GM18520 (cell line): ENCODE measurements at regions not wholly inside any gene's neighbourhood (a gene's known extent, or its start where the extent isn't known, plus 50 kb on each side); places are given as distances from the start of the nearest gene placed in this dataset.
"Not testable (repeated sequence)": the region's sequence is repeated elsewhere in the genome, so short reads cannot be mapped to it uniquely, and the experiment has no call there.

Experiments
- ATAC-seq: cut with Tn5 transposase; IDR thresholded peaks from one replicate; pipeline ENCODE4 v1.9.1; 2021; ENCODE audit not compliant: unreplicated experiment

DNA sequence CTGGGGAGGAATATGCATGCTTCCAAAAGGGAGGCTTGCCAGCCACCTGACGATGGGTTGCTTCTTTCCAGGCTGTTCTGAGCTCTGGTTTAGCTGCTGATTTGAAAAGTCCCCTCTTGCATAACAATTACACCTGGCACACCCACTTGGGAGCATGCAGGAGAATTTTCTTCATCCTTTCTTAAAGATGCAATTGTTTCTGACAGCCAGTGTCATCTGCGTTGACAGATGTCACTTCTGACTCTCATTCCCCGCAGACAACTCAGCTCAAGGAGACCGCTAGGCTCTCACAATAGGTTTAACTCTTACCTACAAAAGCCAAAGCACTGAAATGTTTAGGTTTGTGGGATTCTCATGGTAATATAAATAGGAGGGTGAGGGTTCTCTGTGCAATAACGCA lies 185.6 kb upstream of the SYNPR start:
- no peak for ATAC-seq

DNA sequence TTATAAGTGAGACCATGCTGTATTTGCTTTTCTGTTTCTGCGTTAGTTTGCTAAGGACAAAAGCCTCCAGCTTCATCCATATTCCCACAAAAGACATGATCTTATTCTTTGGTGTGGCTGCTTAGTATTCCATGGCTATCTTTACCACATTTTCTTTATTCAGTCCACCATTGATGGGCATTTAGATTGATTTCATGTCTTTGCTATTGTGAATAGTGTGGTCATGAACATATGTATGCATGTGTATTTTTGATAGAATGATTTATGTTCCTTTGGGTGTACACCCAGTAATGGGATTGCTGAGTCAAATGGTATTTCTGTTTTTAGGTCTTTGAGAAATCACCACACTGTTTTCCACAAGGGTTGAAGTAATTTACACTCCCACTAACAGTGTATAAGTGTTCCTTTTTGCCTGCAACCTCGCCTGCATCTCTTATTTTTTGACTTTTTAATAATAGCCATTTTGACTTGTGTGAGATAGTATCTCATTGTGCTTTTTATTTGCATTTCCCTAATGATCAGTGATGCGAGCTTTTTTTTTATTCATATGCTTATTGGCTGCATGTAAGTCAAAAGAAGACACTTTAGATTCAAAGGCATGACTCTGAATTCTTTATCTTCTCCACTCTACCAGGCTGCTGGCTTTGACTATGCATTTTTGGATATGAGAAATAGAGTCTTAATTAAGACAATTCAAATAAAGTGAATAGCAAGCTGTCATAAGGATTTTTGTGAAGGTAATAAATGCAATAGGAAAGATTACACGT lies 183.3 kb upstream of the SYNPR start:
- ATAC-seq, result no peak

DNA sequence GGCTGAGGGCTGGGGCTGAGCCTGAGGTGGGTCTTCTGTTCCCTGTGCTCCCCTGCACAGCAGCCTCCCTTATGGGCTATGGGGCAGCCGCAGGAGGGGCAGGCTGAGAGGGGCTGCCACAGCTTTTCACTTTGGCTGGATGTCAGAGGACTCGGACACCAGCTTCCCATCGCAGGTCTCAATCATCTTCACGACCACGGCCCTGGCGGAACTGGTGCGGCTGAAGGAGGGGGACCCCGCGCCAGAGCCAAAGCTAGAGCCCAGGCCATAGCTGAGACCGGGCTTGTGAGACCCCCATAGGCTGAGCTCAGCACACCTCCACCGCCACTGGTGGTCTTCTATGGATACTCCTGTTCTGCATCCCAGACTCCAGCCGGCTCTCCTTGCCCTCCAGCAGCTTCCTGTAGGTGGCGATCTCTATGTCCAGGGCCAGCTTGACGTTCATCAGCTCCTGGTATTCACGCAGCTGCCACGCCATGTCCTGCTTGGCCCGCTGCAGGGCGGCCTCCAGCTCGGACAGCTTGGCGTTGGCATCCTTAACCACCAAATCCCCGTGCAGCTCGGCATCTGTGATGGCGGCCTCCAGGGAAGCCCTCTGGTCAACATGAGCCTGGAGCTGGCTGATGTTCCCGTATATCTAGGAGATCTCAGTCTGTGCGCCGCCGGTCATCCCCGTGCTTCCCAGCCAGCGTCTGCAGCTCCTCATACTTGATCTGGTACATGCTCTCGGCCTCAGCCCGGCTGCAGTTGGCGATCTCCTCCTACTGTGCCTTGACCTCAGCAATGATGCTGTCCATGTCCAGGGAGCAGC lies 181.7 kb upstream of the SYNPR start:
- ATAC-seq, result no peak

DNA sequence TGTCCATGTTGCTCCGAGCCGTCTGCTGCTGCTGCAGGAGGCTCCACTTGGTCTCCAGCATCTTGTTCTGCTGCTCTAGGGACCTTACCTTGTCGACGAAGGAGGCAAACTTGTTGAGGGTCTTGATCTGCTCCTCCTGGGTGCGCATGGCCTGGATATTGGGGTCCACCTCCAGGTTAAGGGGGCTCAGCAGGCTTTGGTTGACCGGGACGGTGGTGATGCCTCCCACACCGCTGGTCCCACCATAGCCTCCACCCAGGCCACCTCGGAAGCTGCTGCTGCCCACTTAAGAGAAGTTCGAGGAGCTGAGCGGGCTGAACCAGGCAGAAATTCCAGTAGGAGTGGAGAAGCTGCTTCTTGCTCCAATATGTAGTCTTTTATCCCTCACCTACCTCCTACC lies 180.7 kb upstream of the SYNPR start:
- no peak for ATAC-seq

DNA sequence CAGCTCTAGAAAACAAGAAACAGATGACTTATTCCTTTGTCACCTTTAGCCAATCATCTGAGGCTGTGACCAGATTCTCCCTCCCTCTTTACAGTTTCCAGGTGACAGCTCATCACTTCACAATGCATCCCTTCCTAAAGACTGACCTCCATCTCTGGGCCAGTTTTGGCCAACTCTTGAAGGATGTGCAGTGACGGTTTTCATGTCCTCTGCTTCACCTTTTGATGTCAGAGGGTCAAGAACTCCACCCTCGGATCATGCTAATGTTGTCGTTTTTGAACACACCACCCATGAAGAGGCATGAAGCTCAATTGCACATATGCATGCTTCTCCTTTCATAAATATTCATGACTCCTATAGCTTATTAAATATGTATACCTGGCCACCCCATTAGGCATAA lies 161.2 kb upstream of the SYNPR start:
- no peak for ATAC-seq

DNA sequence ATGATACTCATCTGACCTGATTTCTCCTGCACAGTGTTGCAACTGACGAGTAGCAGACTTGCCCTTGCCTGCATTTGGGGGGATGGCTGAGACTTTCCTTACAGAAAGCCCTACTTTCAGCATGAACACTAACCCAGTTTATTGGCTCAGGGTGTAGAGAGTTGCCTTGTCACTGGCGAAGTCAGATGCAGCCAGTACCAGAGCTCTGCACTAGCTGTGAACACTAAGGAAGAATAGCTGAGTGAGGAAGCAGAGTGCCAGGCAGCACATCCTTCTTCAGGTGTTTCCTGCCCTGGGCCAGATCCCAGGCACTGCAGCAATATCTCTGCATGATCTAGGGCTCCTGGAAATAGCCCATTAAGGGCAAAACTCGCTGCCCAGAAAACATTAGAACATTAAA lies 154.0 kb upstream of the SYNPR start:
- ATAC-seq, result no peak

DNA sequence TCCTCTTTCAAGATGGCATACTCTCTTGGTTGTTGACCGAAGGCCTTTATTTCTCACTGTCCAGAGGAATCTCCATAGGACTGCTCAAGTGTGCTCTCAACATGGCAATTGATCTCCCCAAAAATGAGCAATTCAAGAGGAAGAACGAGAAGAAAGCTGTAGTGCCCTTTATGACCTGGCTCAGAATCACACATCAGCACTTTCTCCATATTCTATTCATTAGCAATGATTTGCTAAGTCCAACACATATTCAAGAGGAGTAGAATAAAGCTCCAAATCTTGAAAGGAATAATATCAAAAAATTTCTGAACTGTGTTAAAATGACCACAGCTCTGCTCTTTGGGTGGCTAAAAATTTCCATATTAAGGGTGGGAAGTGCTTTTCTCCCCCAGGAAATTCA lies 151.6 kb upstream of the SYNPR start:
- no peak for ATAC-seq

DNA sequence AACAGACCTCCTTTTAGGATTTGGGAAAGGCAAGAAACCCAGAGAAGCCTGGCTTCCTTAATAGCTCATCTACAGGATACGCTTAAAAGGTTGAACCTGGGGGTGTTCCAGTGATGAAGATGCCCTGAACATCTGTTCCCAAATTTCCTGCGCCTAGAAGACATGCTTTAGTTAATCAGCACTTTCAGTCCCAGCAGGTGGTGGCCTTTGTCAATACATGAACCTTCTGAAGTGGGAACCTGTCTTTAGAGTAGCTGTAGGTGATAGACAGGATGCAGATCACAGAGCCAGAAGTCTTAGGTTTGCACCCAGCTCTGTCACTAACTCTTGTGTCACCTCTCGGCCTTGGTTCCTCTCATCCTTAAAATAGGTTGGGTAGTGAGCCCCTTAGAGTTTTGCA lies 149.7 kb upstream of the SYNPR start:
- no peak for ATAC-seq

DNA sequence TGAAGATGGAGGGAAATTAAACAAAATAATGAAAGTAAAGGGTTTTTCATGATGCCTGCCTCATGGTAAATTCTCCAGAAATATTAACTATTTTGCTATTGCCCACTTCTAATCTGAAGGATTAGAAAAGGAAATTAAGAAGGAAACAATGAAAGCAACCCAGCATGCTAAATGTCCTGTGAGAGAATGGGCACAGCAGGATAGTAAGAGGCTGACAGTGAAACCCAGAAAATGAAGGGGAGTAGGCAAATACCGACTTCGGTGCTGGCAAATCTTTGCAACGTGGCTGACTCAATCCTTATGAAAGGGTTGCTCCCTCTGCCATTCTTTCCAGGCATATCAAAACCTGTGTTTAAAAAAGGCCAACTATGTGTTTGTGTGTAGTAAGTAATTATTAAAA lies 147.5 kb upstream of the SYNPR start:
- no peak for ATAC-seq

DNA sequence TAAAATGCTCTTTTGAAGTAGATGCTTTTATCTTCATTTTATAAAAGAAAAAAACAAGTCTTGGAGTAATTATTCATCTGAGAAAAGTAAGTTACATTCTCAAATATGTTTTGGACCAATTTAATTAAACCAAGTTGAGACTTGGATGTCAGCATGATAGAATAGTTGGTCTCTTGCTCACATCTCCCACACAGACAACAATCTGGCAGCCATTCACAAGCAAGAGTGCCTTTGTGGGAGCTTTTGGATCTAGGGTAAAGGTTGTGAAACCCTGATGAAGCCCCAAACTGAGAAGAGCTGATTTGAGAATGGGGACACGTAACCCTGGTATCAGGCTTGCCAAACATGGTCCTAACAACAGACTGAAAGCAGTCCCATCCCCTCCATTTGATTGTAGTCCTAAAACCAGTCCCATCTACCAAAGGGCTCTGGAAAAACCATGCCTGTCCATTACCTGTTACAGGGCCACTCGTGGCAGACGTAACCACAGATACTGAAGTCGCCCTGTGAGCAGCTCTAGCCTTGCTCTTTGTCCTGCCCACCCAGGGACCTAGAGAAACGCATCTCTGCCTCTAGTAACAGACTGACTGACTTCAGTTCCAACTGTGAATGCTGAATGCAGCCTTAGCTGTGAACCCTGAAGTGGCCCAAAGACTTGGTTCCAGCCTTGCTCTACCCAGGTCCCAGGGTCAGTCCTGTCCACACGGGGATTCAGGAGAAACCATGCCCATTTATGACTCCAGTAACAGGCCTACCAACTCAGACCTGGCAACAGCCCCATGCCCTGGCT lies 145.5 kb upstream of the SYNPR start:
- no peak for ATAC-seq

DNA sequence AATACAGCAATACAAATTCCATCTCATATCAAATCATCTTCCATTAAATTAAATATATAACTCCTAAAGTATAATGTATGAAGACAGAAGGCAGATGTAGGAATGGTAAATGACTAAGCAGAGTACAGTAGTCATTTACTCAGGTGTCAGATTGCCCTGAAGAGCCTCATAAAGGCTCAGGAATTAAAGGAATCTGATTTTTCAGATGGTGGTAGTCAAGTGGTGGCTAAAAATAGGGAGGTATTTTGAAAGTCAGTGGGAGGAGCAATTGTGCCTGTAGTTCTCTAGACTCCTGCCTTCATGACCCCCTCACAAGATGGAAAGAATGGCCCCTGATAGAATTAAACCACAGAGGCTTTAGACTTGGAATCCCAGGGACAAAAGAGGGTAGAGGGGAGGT lies 142.7 kb upstream of the SYNPR start:
- ATAC-seq, result no peak

DNA sequence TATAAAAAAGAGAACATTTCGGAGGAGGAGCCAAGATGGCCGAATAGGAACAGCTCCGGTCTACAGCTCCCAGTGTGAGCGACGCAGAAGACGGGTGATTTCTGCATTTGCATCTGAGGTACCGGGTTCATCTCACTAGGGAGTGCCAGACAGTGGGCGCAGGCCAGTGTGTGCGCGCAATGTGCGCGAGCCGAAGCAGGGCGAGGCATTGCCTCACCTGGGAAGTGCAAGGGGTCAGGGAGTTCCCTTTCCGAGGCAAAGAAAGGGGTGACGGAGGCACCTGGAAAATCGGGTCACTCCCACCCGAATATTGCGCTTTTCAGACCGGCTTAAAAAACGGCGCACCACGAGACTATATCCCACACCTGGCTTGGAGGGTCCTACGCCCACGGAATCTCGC lies 141.9 kb upstream of the SYNPR start:
- ATAC-seq, result not testable (repeated sequence)

DNA sequence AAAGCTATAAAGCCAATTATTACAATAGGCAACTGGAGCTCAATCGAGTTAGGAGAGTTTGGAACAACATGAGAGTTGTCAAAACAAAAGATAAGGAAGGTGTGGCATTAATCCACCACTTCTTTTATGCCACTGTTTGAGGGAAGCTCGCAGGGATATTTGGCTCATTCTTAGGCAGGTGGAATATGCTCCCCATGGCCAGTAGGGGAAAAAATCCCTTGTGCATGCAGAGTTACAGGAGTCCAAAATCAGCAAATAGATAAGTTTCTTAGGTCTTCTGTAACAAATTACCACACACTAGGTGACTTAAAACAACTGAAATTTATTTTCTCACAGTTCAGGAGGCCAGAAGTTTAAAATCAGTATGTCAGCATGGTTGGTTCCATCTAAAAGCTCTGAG lies 135.4 kb upstream of the SYNPR start:
- no peak for ATAC-seq

DNA sequence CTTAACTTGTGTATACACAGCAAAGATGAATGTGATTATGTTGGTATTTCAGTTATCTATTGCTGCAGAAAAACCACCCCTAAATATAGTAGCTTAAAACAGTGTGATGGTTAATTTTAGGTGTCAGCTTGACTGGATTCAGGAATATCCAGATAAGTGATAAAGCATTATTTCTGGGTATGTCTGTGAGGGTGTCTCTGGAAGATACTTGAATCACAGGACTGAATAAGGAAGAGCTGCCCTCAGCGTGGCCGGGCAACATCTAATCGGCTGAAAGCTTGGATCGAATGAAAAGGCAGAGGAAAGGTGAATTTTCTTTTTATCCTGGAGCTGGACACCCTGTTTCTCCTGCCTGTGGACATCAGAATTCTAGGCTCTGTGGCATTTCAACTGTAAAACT lies 132.0 kb upstream of the SYNPR start:
- ATAC-seq, result no peak

DNA sequence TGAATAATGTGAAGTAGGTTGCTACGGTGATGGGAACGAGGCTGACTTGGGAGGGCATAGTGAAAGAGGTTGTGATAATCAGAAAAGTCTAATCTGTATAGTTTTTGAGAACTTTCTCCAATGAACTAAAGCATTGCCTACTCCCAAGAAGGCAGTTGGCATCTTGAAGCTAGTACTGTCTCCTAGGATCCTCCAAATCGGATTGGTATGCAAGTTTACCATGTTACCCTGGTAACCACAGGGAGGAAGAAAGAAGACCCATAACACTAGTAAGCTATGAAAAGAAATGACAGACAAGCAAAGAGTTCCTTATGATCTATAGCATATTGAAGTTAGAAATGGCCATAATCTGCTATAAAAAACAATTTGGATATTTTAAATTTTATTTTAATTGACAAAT lies 127.2 kb upstream of the SYNPR start:
- no peak for ATAC-seq

DNA sequence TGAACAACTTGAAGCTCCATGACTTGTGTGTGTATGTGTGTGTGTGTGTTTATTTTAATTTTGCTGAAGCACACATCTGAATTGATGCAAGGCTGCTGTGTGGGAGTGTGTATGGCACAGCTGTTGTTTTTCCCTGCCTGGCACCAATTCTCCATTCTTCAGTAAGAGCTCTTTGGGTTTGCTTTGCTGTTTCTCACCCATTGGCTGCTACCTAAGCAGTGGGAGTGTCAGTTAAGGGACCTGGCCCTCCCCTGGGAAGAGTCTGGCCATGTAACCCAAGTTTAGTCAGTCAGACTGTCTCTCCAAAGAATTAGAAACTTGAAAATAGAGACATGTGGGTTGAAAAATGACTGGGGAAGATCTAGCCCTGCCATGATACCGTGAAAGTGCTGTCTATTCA lies 126.2 kb upstream of the SYNPR start:
- no peak for ATAC-seq

DNA sequence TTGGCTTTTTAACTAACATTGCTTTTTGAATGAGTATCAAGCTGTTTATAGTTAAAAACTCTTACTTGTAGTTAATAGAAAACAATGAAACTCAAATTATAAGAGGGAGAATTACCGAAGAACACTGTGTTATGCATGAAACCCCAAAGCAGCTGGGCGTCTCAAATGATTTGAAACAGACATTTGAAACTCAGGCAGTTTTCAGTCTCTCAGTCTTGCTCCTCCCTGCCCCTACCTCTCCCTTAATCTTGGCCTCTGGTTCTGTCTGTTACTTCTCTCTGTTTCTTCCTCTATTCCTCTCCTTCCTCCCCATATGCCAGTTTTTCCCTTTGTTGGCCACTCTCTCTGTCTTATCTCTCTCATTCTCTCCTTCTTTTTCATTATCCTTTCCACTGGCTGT lies 118.3 kb upstream of the SYNPR start:
- ATAC-seq, result no peak

DNA sequence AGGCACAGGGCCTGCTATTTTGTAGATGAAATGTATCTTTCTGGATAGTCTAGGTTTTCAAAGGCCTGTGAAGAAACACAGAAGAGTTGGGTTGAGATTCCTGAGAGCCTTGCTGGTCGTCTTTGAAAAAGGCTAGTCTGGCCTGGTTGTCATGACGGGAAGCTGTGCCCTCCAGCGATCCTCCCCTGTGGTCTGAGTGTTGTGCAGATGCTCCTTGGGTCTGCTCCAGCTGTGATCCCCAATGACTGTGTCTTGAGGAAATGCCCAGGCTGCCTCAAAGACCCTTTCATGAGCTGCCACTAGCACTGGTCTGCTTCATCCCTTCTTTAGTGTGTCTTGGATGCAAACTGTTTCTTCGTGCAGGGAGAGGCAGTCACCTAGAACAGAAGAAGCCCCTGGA lies 111.0 kb upstream of the SYNPR start:
- ATAC-seq, result no peak

DNA sequence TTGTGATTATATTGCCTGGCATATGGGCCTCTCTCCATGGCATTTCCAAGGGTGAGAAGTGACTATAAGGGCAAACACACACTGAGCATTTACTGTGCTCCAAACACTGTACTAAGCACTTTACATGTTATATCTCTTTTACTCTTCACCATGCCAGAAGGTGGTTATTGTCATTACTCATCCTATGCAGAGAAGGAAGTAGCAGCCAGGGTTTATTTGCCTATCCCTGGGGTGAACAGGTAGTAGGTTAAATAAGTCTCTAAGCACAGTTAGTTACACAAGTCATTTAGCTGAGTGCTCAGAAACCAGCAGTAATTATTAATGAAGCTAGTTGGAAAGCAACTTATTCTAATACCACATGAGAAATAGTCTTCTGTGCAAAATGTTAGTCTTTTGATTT lies 109.9 kb upstream of the SYNPR start:
- ATAC-seq, result no peak

DNA sequence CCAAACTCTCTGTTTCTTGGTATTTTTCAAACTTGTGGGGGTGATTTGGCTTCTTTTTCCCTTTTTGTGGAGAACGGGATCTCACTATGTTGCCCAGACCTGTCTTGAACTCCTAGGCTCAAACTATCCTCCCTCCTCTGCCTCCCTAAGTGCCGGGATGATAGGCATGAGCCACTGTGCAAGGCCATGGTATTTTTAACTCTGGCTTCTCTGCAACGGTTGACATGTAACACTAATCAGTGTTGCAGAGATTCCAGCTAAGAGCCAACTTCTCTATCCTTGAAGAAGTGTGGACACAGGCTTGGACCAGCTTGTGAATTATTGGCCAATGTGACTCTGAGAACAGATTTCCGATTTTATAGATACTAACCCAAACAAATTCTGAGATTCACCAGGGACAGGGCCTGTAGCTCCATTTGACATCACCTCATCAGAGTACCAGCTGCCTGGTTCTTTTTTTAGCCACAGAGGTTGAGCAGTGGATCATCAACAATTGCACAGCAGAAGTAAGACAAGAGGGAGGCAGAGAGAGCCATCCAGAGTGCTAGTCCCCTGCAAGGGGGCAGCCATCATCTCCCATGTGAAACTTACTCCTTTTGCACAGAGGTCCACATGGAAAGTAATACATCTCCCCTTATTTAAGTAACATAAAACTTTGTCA lies 98.1 kb upstream of the SYNPR start:
- ATAC-seq, result no peak

DNA sequence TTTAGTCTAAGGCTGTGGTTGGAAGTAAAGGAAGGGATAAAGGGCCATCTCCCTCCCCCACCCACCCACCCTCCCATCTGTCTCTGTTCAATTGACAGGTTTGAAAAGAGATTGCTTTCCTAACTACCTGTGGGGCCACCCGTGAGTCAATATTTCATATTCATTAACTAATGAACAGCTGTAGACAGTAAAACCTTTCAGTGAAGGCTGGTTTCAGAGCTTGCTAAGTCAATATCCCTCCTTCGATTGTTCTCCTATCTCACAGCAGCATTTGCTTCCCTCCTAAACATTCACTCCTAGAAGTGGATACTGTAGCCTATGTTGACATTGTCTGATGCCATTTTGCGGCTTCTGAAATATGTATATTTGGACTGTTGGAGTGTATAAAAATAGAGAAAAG lies 85.9 kb upstream of the SYNPR start:
- no peak for ATAC-seq
